ENCODE measurements at regions not wholly inside any gene's neighbourhood (a gene's known extent, or its start where the extent isn't known, plus 50 kb on each side); places are given as distances from the start of the nearest gene placed in this dataset.

- DNase-seq (ENCODE audit: low read depth) = no peak
These were observed 193.0 kb upstream of the ZC3H12A start for GRCh38 chr1:37281354-37281753.

GRCh38 chr1:37282764-37283163 lies 191.6 kb upstream of the ZC3H12A start:
- no peak for DNase-seq (ENCODE audit: low read depth)

GRCh38 chr1:37284053-37284452 lies 190.3 kb upstream of the ZC3H12A start:
- no peak for DNase-seq (ENCODE audit: low read depth)

GRCh38 chr1:37286881-37287280 lies 187.5 kb upstream of the ZC3H12A start:
- no peak for DNase-seq (ENCODE audit: low read depth)

- DNase-seq (ENCODE audit: low read depth) = peak; percentile 26
These were observed 185.5 kb upstream of the ZC3H12A start for GRCh38 chr1:37288900-37289299.

- DNase-seq (ENCODE audit: low read depth) = no peak
These were observed 183.7 kb upstream of the ZC3H12A start for GRCh38 chr1:37290718-37291117.

GRCh38 chr1:37292789-37293188 lies 181.6 kb upstream of the ZC3H12A start:
- no peak for DNase-seq (ENCODE audit: low read depth)

GRCh38 chr1:37294096-37294495 lies 180.3 kb upstream of the ZC3H12A start:
- DNase-seq (ENCODE audit: low read depth) = no peak

GRCh38 chr1:37294529-37294928 lies 179.9 kb upstream of the ZC3H12A start:
- no peak for DNase-seq (ENCODE audit: low read depth)

- DNase-seq (ENCODE audit: low read depth) = no peak
These were observed 175.6 kb upstream of the ZC3H12A start for GRCh38 chr1:37298769-37299168.

GRCh38 chr1:37299216-37299615 lies 175.2 kb upstream of the ZC3H12A start:
- no peak for DNase-seq (ENCODE audit: low read depth)

- no peak for DNase-seq (ENCODE audit: low read depth)
These were observed 170.4 kb upstream of the ZC3H12A start for GRCh38 chr1:37303884-37304574.

GRCh38 chr1:37305108-37305507 lies 169.3 kb upstream of the ZC3H12A start:
- no peak for DNase-seq (ENCODE audit: low read depth)

- no peak for DNase-seq (ENCODE audit: low read depth)
These were observed 168.5 kb upstream of the ZC3H12A start for GRCh38 chr1:37305841-37306240.

GRCh38 chr1:37306461-37306860 lies 167.9 kb upstream of the ZC3H12A start:
- no peak for DNase-seq (ENCODE audit: low read depth)

- no peak for DNase-seq (ENCODE audit: low read depth)
These were observed 167.5 kb upstream of the ZC3H12A start for GRCh38 chr1:37306871-37307270.

- DNase-seq (ENCODE audit: low read depth) = no peak
These were observed 166.1 kb upstream of the ZC3H12A start for GRCh38 chr1:37308031-37308960.

- no peak for DNase-seq (ENCODE audit: low read depth)
These were observed 164.8 kb upstream of the ZC3H12A start for GRCh38 chr1:37309574-37309973.

GRCh38 chr1:37310064-37310463 lies 164.3 kb upstream of the ZC3H12A start:
- no peak for DNase-seq (ENCODE audit: low read depth)

GRCh38 chr1:37315371-37315846 lies 159.0 kb upstream of the ZC3H12A start:
- no peak for DNase-seq (ENCODE audit: low read depth)

- DNase-seq (ENCODE audit: low read depth) = no peak
These were observed 156.4 kb upstream of the ZC3H12A start for GRCh38 chr1:37317870-37318467.

GRCh38 chr1:37318490-37318889 lies 155.9 kb upstream of the ZC3H12A start:
- DNase-seq (ENCODE audit: low read depth) = no peak

- DNase-seq (ENCODE audit: low read depth) = no peak
These were observed 155.1 kb upstream of the ZC3H12A start for GRCh38 chr1:37319284-37319683.

Measured in CMK (cell line).